Bronchial epithelial cell (primary cell): ENCODE measurements at regions not wholly inside any gene's neighbourhood (a gene's known extent, or its start where the extent isn't known, plus 50 kb on each side); places are given as distances from the start of the nearest gene placed in this dataset.

Source experiments
- DNase-seq: peaks from one replicate; pipeline ENCODE4 v3.0.0-alpha.2; 2010; ENCODE audit warnings: low read depth
- FAIRE-seq: peaks from 2 replicates; lab custom pipeline; 2011; peaks lifted over from hg19 to GRCh38; lab: Jason Lieb, UNC
- H3K27me3 ChIP-seq: 2 replicates; pipeline ENCODE4 v1.5.1; 2011; ENCODE audit warnings: low read length; ENCODE audit not compliant: control insufficient read depth, insufficient read depth
- H3K36me3 ChIP-seq: 2 replicates; pipeline ENCODE4 v1.5.1; 2011; ENCODE audit warnings: low read length; ENCODE audit not compliant: control insufficient read depth, insufficient read depth
- H3K4me3 ChIP-seq: 2 replicates; pipeline ENCODE4 v1.5.1; 2011; ENCODE audit warnings: mild to moderate bottlenecking, low read depth, low read length, control low read depth
- TF ChIP-seq, protein P1 (sequence below): IDR thresholded peaks from 2 replicates; pipeline ENCODE4 v1.5.1; 2011; ENCODE audit warnings: mild to moderate bottlenecking, moderate library complexity, low read length, control low read depth, inconsistent platforms; ENCODE audit not compliant: insufficient read depth, severe bottlenecking

DNA sequence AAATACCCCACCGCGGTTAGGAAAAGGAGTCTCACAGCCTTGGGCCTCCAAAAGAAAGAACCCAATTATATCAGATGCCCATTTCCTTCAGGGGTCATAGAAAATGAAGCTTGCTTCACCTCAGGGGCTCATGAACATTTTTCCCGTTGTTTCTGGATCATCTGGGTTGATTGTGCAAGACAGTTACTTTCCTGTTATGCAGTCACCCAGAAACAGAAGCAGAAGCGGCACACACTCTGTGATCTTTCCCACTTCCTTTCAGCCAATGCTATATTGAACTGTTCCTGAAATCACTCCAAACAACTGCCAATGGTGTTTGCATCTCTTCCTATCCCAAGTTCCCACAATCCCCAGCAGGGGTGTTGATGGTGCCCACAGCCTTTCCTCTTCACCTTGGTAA, 295.6 kb upstream of the RASGRP1 start:
- H3K4me3 ChIP-seq = no peak overlapping the region
- H3K36me3 ChIP-seq = no peaks in the 10 kb centered on the region
- TF ChIP-seq, protein P1, sequence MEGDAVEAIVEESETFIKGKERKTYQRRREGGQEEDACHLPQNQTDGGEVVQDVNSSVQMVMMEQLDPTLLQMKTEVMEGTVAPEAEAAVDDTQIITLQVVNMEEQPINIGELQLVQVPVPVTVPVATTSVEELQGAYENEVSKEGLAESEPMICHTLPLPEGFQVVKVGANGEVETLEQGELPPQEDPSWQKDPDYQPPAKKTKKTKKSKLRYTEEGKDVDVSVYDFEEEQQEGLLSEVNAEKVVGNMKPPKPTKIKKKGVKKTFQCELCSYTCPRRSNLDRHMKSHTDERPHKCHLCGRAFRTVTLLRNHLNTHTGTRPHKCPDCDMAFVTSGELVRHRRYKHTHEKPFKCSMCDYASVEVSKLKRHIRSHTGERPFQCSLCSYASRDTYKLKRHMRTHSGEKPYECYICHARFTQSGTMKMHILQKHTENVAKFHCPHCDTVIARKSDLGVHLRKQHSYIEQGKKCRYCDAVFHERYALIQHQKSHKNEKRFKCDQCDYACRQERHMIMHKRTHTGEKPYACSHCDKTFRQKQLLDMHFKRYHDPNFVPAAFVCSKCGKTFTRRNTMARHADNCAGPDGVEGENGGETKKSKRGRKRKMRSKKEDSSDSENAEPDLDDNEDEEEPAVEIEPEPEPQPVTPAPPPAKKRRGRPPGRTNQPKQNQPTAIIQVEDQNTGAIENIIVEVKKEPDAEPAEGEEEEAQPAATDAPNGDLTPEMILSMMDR = no peak
- no peak for FAIRE-seq
- peaks cover 1% of the 10 kb centered on the region for H3K27me3 ChIP-seq
- no peak for DNase-seq

DNA sequence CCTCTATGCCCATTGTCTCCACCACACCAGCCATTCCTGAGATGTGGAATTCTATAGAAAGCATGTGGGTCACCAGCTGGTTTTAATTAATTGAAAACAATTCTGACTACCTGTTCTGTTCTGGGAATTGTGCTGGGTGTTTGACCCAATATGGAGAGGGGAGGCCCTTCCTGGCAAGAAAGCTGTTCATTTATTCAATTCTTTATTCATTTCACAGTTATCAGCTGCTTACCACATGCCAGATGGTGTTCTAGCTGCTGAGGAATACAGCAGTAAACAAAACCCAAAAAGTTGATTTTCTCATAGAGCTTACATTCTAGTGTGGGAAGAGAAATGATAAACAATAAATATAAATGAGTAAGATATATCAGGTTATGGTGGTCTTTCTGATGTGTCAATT, 296.1 kb upstream of the RASGRP1 start:
- TF ChIP-seq, protein P1 = no peak
- H3K36me3 ChIP-seq = no peaks in the 10 kb centered on the region
- DNase-seq (no peak), FAIRE-seq (no peak)
- peaks cover 2% of the 10 kb centered on the region for H3K27me3 ChIP-seq
- H3K4me3 ChIP-seq = no peak overlapping the region

DNA sequence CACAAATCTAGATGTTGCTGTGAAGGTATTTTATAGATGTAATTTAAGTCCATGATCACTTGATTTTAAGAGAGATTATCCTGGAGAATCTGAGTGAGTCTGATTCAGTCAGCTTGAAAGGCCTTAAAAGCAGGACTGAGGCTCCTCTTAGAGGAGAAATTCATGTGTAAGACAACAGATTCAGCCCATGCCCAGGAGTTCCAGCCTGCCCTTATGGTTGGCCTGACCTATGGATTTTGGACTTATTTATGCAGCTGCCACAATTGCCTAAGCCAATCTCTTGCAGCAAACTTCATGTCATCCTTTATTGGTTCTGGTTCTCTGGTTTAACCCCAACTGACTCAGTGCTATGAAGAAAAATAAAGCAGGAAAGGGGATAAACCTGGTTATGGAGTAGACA, 296.5 kb upstream of the RASGRP1 start:
- no peaks in the 10 kb centered on the region for H3K36me3 ChIP-seq
- DNase-seq (no peak), FAIRE-seq (no peak)
- TF ChIP-seq, protein P1 = no peak
- peaks cover 2% of the 10 kb centered on the region for H3K27me3 ChIP-seq
- no peak overlapping the region for H3K4me3 ChIP-seq

DNA sequence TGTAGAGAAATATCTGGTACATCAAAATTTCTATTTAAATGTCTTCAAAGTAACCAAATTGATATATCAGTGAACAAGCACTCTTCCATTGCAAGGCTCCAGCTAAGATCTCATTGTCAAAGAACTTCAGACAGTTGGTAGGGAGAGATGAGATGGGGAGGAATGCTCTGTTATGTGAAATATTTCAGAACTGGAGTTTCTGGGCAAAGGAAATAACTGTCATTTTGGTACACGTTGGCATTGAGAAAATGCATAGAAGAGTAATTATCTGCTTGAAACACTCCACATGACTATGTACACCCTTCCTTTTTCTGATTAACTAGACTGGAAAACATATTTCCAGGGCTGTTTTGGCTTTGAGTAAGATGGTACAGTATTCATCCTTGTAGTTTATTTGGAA, 297.5 kb upstream of the RASGRP1 start:
- H3K36me3 ChIP-seq = no peaks in the 10 kb centered on the region
- no peak overlapping the region for H3K4me3 ChIP-seq
- no peak for FAIRE-seq
- H3K27me3 ChIP-seq = peaks cover 2% of the 10 kb centered on the region
- DNase-seq = no peak
- TF ChIP-seq, protein P1 = no peak

DNA sequence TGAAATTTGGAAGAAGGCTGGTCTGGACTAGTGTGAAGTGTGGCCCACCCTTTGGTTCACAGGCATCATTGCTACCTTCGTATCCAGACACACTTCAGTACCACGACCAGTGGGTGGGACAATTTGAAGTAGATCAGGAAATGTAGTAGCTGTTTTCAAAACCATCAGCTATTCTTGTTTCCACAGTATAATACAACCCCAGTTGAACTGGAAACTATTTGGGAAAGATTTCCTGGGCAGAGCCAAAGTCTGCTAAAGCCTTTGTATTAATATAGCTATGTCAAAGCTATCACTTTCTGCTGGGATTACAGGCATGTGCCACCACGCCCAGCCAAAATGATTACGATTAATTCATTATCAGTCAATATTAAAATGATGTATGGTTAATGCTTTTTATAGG, 298.8 kb upstream of the RASGRP1 start:
- peaks cover 2% of the 10 kb centered on the region for H3K27me3 ChIP-seq
- FAIRE-seq = no peak
- H3K36me3 ChIP-seq = no peaks in the 10 kb centered on the region
- DNase-seq = no peak
- TF ChIP-seq, protein P1 = no peak
- no peak overlapping the region for H3K4me3 ChIP-seq

DNA sequence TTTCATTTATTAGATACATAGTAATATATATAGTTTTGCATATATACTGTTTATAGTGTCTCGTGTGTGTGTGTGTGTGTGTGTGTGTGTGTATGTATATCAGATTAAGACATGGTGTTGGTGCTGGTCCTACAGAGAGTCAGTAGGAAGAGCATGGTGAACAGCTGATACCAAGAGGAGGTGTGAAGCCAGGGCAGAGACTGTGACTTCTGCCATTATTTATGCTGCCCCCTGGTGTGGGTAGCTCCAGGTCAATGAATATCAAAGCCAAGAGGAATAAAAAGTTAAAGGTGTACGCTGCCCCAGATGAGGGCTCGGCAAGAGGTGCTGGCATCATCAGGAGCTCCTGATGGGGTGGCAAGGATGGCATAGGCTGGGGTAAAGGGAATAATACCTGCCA, 299.5 kb upstream of the RASGRP1 start:
- no peak for FAIRE-seq
- H3K36me3 ChIP-seq = no peaks in the 10 kb centered on the region
- TF ChIP-seq, protein P1 = no peak

More for the DNA sequence above, 299.5 kb upstream of the RASGRP1 start:
- H3K27me3 ChIP-seq = peaks cover 2% of the 10 kb centered on the region
- DNase-seq = no peak
- no peak overlapping the region for H3K4me3 ChIP-seq
